ENCODE measurements at regions not wholly inside any gene's neighbourhood (a gene's known extent, or its start where the extent isn't known, plus 50 kb on each side); places are given as distances from the start of the nearest gene placed in this dataset.

DNA sequence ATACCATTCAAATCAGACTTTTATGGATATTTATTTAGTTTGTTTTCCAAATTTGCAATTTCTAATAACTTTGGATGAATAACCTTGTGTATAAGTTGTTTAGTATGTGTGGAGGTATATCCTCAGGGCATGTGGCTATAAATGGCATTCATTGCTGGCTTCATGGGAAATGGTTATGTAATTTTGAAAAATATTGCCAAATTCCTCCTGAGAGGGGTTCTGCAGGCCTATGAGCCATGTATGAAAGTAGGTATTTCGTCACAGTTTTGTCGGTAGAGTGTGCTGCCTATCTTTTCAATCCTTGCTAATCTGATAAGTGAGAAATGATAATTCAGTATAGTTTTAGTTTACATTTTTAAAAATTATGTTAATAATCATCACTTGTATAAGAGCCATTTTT is 256.4 kb upstream of the ZNF385D start:
- TF ChIP-seq, protein P1, sequence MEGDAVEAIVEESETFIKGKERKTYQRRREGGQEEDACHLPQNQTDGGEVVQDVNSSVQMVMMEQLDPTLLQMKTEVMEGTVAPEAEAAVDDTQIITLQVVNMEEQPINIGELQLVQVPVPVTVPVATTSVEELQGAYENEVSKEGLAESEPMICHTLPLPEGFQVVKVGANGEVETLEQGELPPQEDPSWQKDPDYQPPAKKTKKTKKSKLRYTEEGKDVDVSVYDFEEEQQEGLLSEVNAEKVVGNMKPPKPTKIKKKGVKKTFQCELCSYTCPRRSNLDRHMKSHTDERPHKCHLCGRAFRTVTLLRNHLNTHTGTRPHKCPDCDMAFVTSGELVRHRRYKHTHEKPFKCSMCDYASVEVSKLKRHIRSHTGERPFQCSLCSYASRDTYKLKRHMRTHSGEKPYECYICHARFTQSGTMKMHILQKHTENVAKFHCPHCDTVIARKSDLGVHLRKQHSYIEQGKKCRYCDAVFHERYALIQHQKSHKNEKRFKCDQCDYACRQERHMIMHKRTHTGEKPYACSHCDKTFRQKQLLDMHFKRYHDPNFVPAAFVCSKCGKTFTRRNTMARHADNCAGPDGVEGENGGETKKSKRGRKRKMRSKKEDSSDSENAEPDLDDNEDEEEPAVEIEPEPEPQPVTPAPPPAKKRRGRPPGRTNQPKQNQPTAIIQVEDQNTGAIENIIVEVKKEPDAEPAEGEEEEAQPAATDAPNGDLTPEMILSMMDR (IDR thresholded peaks at IDR 0.05): no peak
- TF ChIP-seq POLR2AphosphoS5 (IDR thresholded peaks at IDR 0.05): no peak
- TF ChIP-seq POLR2A (IDR thresholded peaks at IDR 0.05): no peak
- TF ChIP-seq EP300 (IDR thresholded peaks at IDR 0.05; ENCODE audit: low read depth): no peak
